ENCODE measurements at regions not wholly inside any gene's neighbourhood (a gene's known extent, or its start where the extent isn't known, plus 50 kb on each side); places are given as distances from the start of the nearest gene placed in this dataset.

DNA sequence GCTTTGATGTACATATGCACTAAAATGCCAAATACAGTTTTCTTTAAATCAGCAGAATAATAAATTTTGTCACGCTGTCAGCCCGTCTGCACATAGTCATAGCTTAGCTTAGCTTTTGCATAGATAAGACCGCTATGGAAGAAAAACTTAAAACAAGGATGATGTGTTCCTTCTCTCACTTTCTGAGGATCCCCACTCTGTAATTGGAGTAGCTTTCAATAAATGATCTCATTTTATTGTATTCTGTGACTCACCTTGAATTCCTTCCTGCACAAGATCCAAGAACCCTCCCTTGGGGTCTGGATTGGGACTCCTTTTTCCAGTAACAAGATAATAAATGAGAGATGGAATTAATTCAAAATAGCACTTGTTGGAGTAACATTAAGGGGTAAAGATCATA, 186.2 kb downstream of the CDH26 start:
- Histone ChIP-seq H3K36me3 (no peaks in the 10 kb centered on the region), H3K27me3 (no peaks in the 10 kb centered on the region), H3K4me1 (peaks cover 0 to 41% (median 29%) of the 10 kb centered on the region in 9 donors), H3K27ac (no peak overlapping the region), H3K4me3 (no peak overlapping the region), H3K9me3 (peaks cover 0 to 3% (median 0%) of the 10 kb centered on the region in 11 donors)
- DNase-seq = no peak
- intact Hi-C loops (cut with DNase I) = no loop called here
- TF ChIP-seq, protein P1, sequence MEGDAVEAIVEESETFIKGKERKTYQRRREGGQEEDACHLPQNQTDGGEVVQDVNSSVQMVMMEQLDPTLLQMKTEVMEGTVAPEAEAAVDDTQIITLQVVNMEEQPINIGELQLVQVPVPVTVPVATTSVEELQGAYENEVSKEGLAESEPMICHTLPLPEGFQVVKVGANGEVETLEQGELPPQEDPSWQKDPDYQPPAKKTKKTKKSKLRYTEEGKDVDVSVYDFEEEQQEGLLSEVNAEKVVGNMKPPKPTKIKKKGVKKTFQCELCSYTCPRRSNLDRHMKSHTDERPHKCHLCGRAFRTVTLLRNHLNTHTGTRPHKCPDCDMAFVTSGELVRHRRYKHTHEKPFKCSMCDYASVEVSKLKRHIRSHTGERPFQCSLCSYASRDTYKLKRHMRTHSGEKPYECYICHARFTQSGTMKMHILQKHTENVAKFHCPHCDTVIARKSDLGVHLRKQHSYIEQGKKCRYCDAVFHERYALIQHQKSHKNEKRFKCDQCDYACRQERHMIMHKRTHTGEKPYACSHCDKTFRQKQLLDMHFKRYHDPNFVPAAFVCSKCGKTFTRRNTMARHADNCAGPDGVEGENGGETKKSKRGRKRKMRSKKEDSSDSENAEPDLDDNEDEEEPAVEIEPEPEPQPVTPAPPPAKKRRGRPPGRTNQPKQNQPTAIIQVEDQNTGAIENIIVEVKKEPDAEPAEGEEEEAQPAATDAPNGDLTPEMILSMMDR (IDR thresholded peaks at IDR 0.05) = no peak
- no peak for ATAC-seq
- WGBS, 2 donors = 85 to 86% methylated on average over 3 of the region's 3 CpGs

DNA sequence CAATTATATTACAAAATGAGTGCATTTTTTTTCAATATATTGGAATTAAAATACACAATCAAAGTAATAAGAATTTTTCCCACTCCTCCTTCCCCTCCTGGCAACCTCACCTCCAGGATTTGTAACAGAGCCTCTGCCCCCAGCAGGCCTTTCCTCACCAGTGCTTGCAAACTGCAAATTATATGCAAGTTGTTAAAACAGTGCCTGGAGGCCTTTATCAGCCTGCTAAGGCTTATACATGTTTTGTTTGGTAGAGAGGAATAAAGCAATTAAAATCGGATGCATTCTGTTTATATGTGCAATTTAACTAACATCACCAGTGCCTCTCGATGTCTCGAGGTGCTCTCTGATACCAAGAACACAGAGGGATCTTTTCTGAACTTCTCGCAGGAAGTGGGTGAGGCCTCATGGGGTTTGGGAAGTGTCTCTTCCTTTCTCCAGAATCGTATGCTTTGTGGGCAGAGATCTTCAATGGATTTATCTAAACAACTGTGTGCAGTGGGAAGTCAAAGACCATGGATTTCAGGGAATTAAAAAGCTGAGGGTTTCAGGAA, 186.8 kb downstream of the CDH26 start:
- intact Hi-C loops (cut with DNase I) = no loop called here
- Histone ChIP-seq H3K9me3 (peaks cover 0 to 5% (median 0%) of the 10 kb centered on the region in 11 donors), H3K36me3 (no peaks in the 10 kb centered on the region), H3K4me1 (peaks cover 0 to 34% (median 23%) of the 10 kb centered on the region in 9 donors), H3K4me3 (no peak overlapping the region), H3K27ac (no peak overlapping the region), H3K27me3 (no peaks in the 10 kb centered on the region)
- DNase-seq (no peak), ATAC-seq (no peak)
- 55 to 68% methylated on average over 5 of the region's 5 CpGs for WGBS, 2 donors
- TF ChIP-seq, protein P1 (IDR thresholded peaks at IDR 0.05) = no peak

DNA sequence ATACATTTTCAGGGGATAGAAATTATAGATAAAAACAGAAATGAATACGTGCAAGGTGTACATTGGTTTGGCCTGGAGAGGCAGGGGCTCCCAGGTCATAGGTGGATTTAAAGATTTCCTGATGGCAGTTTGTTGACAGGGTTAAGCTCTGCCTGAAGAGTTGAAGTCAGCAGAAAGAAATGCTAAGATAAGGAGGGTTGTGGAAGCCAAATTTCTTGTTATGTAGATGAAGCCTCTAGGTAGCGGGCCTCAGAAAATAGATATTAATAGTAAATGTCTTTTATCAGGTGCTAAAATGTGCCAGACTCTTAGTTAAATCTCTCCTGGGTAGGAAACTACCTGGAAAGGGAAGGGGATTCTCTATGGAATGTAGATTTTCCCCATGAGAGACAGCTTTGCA, 188.8 kb downstream of the CDH26 start:
- H3K9me3 ChIP-seq = peaks cover 0 to 5% (median 0%) of the 10 kb centered on the region in 11 donors
- TF ChIP-seq, protein P1 (IDR thresholded peaks at IDR 0.05) = no peak

DNA sequence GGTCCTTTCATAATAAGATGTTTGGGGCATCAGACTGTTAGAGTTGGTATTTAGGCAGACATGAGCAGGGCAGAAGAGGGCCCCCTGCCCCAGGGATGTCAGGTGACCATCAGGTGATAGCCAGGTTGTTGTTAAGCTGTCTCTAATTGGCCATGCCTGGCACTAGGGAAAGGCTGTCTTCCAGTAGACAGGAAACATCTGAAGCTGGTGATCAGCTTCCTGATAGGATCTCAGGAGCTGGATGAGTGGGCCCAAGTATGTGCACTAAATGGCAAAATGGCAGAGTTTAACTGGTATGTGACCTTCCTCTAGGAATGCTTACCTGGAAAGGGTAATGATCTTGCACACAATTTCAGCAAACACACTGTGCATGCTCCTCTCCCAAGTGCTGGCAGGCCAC, 190.7 kb downstream of the CDH26 start:
- Histone ChIP-seq H3K9me3 (peaks cover 0 to 5% (median 0%) of the 10 kb centered on the region in 11 donors), H3K27me3 (no peaks in the 10 kb centered on the region), H3K4me1 (peaks cover 0 to 10% (median 4%) of the 10 kb centered on the region in 9 donors), H3K36me3 (no peaks in the 10 kb centered on the region), H3K27ac (no peak overlapping the region), H3K4me3 (no peak overlapping the region)
- ATAC-seq (no peak), DNase-seq (no peak)
- TF ChIP-seq, protein P1 (IDR thresholded peaks at IDR 0.05) = no peak
- intact Hi-C loops (cut with DNase I) = no loop called here

More for the DNA sequence above, 188.8 kb downstream of the CDH26 start:
- Histone ChIP-seq H3K4me3 (no peak overlapping the region), H3K4me1 (peaks cover 0 to 22% (median 13%) of the 10 kb centered on the region in 9 donors), H3K36me3 (no peaks in the 10 kb centered on the region), H3K27ac (no peak overlapping the region), H3K27me3 (no peaks in the 10 kb centered on the region)
- intact Hi-C loops (cut with DNase I) = no loop called here
- DNase-seq = no peak
- no peak for ATAC-seq
- 35 to 58% methylated on average over 2 of the region's 2 CpGs for WGBS, 2 donors

Measured in heart right ventricle (tissue), 16 donors.